Stimulated activated naive CD8-positive, alpha-beta T cell treated with anti-CD3 and anti-CD28 coated beads, Interleukin-15, Interleukin-2, amounts not matched to agents 100 U/mL and 50 U/mL, for 24 hours (primary cell): ENCODE measurements at regions not wholly inside any gene's neighbourhood (a gene's known extent, or its start where the extent isn't known, plus 50 kb on each side); places are given as distances from the start of the nearest gene placed in this dataset.
"Not testable (repeated sequence)": the region's sequence is repeated elsewhere in the genome, so short reads cannot be mapped to it uniquely, and the experiment has no call there.

Experiments used
- ATAC-seq: fragments of 150-1000 bp; cut with Tn5 transposase; one replicate; pipeline ENCODE4 v1.10.0; 2021
- DNase-seq: peaks from one replicate; pipeline ENCODE4 v3.0.0; 2021

GRCh38 chr18:3328532-3328931 is 66.6 kb downstream of the MYL12B start:
- no peak for DNase-seq
- no peak for ATAC-seq

GRCh38 chr18:3329471-3329870 is 67.5 kb downstream of the MYL12B start:
- DNase-seq = no peak

GRCh38 chr18:3329872-3330271 is 67.9 kb downstream of the MYL12B start:
- DNase-seq (no peak), ATAC-seq (no peak)

More at GRCh38 chr18:3329471-3329870, 67.5 kb downstream of the MYL12B start:
- no peak for ATAC-seq

- ATAC-seq = no peak
These were observed 68.7 kb downstream of the MYL12B start for GRCh38 chr18:3330622-3331021.

GRCh38 chr18:3332376-3332775 is 70.4 kb downstream of the MYL12B start:
- ATAC-seq (no peak), DNase-seq (no peak)

More at GRCh38 chr18:3330622-3331021, 68.7 kb downstream of the MYL12B start:
- DNase-seq = no peak

DNA sequence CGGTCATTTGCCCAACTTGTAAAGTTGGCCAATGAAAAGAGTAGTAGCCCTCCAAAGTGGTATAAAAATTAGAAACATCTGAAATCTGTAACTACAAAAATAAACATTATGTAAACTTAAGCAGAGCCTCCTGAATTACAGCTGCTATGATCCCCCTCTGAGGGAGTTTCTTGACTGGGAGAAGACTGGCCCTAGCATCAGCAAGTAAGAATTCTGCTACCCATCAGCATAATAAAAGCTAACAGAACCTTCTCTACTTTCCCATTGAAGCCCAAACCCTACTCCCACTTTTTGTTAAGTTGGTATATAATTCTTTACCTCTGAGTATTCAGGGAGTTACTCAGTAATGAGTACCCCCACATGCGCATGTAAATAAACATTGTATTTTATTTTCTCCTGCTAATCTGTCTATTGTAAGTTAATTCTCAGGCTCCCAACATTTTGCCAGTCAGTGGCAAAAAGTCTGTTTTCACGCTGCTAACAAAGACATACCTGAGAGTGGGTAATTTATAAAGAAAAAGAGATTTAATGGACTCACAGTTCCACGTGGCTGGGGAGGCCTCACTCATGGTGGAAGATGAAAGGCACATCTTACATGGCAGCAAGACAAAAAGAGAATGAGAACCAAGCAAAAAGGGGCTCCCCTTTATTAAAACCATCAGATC is 71.3 kb downstream of the MYL12B start:
- ATAC-seq (no peak), DNase-seq (no peak)

DNA sequence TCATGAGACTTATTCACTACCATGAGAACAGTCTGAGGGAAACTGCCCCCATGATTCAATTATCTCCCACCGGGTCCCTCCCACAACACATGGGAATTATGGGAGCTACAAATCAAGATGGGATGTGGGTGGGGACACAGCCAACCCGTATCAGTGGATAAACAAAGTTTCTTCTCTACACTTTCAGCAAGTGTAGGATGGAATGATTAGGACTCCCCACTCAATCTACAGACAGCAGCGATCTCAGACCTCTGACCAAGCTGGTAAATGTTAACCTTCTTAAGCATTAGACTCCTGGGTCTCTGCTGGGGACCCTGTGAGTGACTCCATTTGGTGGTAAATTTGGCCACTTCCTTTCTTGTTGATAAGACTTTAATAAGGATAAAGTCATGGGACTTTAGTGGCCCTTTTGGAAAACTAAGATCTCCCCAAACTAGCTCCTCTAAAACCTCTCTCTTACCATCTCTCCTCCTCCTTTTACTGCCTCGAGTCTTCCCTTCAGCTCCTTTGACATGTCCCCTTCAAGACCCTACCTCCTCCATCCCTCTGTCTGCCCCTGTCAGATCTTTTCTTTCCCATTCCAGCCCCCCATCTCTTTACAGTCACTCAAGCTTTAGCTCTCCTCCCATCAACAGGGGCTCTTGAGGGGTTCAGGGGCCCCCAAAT is 71.9 kb downstream of the MYL12B start:
- no peak for ATAC-seq
- no peak for DNase-seq

DNA sequence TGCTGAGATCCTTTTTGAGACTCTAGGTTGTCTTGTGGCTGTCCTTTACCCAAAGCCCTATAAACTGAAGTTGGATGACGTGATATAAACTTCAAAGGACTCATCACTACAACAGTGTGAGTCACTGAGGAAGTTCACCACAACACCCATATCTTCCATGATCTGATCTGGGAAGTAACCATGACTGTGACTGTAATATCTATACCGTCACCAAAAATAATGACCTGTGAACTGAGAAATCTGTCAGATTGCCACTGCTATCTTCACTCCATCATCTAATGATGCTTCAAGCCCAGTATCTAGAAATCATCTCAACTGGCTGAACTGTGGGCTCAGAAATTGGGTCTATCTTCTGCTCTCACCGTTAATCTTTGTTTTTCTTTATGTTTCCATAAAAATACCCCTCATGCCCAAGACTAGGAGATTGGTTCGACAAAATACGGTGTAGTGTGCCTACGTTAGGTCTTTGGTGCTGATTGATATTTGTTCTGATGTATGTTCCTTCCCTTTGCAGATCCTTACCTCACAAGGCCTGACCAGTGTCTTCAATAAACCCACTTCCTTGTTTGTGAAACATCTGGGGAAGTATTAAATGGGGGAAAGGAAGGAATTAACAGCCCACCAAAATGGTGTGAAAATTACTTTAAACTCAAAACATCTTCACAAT is 78.2 kb downstream of the MYL12B start:
- DNase-seq (no peak), ATAC-seq (peak; percentile 87)

GRCh38 chr18:3340682-3341097 is 78.8 kb downstream of the MYL12B start:
- ATAC-seq = no peak
- no peak for DNase-seq

- no peak for DNase-seq
- no peak for ATAC-seq
These were observed 80.7 kb downstream of the MYL12B start for GRCh38 chr18:3342628-3343027.

- no peak for ATAC-seq
- no peak for DNase-seq
These were observed 83.5 kb downstream of the MYL12B start for GRCh38 chr18:3345452-3345851.

DNA sequence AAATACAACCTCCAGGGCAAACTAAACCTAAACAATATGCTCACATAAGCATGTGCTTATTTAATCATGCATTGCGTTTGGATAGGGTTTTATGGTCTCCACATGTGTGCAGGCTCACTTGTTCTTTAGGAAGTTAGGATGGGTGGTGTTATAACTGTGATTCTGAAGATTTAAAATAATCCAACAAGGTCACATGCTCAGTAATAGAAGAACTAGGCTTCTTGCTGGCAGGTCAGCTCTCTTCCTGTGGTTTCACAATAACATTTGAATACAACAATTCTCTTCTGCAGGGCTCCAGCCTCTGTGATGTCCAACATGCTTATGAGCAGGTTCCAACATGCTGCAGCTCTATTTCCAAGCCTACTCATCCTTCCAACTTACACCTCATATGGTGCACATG is 84.0 kb downstream of the MYL12B start:
- DNase-seq (no peak), ATAC-seq (no peak)

- ATAC-seq = no peak
These were observed 84.6 kb downstream of the MYL12B start for GRCh38 chr18:3346487-3346886.

GRCh38 chr18:3347286-3347803 is 85.4 kb downstream of the MYL12B start:
- ATAC-seq (no peak), DNase-seq (no peak)

More at GRCh38 chr18:3346487-3346886, 84.6 kb downstream of the MYL12B start:
- DNase-seq = no peak

- no peak for ATAC-seq
- DNase-seq = no peak
These were observed 86.2 kb downstream of the MYL12B start for GRCh38 chr18:3348176-3348575.

DNA sequence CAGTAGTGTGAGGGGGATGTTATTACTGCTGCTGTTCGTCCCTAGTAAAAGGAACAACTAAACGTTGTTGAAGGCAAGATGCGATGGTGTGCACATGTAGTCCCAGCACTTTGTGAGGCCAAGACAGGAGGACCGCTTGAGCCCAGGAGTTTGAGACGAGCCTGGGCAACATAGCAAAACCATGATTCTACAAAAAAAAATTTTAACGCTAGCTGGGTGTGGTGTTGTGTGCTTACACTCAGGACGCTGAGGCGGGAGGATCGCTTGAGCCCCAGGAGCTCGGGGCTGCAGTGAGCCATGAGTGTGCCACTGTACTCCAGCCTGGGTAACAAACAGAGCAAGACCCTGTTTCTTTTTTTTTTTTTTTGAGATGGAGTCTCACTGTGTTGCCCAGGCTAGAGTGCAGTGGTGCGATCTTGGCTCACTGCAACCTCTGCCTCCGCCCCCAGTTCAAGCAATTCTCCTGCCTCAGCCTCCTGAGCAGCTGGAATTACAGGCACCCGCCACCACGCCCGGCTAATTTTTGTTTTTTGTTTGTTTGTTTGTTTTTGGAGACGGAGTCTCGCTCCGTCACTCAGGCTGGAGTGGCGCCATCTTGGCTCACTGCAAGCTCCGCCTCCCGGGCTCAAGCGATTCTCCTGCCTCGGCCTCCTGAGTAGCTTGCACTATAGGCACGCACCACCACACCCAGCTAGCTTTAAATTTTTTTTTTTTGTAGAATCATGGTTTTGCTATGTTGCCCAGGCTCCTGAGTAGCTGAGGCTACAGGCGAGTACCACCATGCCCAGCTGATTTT is 87.3 kb downstream of the MYL12B start:
- not testable (repeated sequence) for ATAC-seq, DNase-seq

GRCh38 chr18:3350021-3350420 is 88.1 kb downstream of the MYL12B start:
- DNase-seq (no peak), ATAC-seq (no peak)

DNA sequence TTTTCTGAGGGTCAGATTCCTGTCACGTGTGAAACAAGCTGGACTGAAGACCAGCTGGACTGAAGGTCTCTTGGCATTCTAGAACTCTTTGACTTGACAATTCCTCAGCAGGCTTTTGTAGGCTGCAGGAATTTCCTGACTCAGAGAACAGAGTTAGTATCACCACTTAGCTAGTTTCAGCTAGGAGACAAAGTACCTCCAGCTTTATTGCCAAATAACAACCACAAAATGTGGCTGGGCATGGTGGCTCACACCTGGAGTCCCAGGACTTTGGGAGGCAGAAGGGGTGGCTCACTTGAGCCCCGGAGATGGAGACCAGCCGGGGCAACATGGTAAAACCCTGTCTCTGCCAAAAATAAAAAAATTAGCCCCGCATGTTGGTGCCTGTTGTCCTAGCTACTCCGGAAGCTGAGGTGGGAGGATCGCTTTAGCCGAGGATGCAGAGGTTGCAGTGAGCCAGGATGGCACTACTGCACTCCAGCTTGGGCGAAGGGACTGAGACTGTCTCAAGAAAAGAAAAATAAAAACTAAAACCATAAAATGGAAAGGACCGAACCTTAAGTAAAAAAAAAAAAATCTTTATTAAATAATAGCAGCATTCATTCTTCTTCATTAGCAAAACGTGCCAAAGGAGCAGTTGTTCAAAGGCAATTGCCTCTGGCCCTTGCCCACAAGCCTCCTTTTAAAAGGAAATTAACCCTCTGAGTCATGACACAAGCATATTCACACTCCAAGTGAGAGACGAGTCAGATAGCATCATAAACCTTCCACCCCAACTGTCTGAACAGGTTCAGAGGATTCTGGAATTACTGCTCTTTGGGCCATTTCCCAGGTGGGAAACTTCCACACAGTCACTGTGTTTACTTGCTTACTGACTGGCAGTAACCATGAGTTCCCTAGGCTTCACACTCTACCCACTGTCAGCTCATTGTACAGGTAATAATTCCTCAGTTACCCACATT is 88.9 kb downstream of the MYL12B start:
- ATAC-seq (peak; percentile 34), DNase-seq (no peak)

GRCh38 chr18:3354506-3354905 is 92.6 kb downstream of the MYL12B start:
- DNase-seq = no peak
- peak; percentile 78 for ATAC-seq

GRCh38 chr18:3356614-3357013 is 93.4 kb upstream of the TGIF1 start:
- no peak for ATAC-seq

DNA sequence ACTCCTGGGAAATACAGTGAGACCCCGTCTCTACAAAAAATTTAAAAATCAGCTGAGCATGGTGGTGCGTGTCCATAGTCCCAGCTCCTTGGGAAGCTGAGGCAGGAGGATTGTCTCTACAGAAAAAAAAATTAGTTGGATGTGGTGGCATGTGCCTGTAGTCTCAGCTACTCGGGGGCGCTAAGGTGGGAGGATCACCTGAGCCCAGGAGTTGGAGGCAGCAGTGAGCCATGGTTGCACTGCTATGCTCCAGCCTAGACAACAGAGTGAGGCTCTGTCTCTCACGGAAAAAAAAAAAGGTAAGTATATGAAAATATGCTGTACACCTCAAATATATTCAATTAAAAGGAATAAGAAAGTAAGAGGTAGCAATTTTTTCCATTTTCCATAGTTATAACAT is 92.5 kb upstream of the TGIF1 start:
- no peak for DNase-seq
- ATAC-seq = no peak

More at GRCh38 chr18:3356614-3357013, 93.4 kb upstream of the TGIF1 start:
- DNase-seq = no peak
